ENCODE measurements at regions not wholly inside any gene's neighbourhood (a gene's known extent, or its start where the extent isn't known, plus 50 kb on each side); places are given as distances from the start of the nearest gene placed in this dataset.

DNA sequence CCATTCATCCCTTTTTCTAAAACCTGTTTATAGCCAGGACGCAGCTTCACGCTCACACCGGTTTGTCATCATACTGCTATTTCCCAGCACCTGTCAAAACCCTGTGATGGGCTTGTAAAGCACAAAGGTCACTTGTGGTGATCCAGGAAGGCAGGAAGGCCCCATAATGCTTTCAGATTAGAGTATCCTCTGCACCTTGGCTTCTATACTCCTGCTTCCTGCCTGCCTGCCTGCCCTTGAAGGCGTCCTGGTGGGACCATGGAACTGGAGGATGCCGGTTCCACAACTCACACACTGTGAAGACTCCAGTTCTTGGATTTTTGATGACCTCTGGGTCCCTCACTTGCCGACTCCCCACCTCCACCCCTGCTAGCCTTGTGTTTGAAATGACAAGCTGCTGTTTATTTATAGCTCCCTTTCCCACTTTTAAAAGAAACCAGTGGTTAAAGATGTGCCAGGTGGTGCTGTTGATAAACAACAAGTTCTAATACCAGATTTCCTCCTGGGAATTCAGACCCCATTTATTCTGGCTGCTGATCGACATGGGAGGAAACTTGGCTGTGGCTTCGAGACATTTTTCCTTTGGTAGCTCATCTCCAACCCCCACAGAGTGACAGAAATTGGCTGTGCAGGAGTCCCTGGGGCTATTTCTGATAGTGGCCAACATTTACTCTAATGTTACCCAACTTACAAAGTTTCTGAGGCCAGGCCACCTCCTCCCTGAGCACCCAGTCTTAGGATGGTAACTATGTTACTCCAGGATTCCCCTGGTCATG lies 211.5 kb downstream of the KDR start:
- no TSS peak for BruUV-seq (replicated peaks)
- in situ Hi-C loops (cut with HindIII; ENCODE audit: low pct_unique_long_range_greater_than_20kb, low sequenced_read_pairs) = no loop called here
- Histone ChIP-seq H3K27ac (ENCODE audit: low read length) (no peak overlapping the region), H3K4me3 (ENCODE audit: low read depth in 2 of 2, low read length in 2 of 2) (no peak overlapping the region), H3K9me3 (ENCODE audit: control insufficient read depth, insufficient read depth, low read depth, low read length) (no peaks in the 10 kb centered on the region), H3K36me3 (ENCODE audit: control insufficient read depth, insufficient read depth, low read length) (no peaks in the 10 kb centered on the region), H3K4me1 (ENCODE audit: control insufficient read depth, insufficient read depth, low read length) (no peaks in the 10 kb centered on the region), H3K27me3 (ENCODE audit: control insufficient read depth, insufficient read depth, low read length) (no peaks in the 10 kb centered on the region)
- no peak for ATAC-seq
- TF ChIP-seq TCF7L2 (IDR thresholded peaks at IDR 0.05; ENCODE audit: low read depth, low read length) (no peak), POLR2AphosphoS5 (IDR thresholded peaks at IDR 0.05; ENCODE audit: low read depth, low read length) (no peak), SIN3A (IDR thresholded peaks at IDR 0.05; ENCODE audit: borderline replicate concordance, insufficient read depth, low read depth, low read length) (no peak)
- TF ChIP-seq, protein P1, sequence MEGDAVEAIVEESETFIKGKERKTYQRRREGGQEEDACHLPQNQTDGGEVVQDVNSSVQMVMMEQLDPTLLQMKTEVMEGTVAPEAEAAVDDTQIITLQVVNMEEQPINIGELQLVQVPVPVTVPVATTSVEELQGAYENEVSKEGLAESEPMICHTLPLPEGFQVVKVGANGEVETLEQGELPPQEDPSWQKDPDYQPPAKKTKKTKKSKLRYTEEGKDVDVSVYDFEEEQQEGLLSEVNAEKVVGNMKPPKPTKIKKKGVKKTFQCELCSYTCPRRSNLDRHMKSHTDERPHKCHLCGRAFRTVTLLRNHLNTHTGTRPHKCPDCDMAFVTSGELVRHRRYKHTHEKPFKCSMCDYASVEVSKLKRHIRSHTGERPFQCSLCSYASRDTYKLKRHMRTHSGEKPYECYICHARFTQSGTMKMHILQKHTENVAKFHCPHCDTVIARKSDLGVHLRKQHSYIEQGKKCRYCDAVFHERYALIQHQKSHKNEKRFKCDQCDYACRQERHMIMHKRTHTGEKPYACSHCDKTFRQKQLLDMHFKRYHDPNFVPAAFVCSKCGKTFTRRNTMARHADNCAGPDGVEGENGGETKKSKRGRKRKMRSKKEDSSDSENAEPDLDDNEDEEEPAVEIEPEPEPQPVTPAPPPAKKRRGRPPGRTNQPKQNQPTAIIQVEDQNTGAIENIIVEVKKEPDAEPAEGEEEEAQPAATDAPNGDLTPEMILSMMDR (IDR thresholded peaks at IDR 0.05) = no peak
- TF ChIP-seq, protein P2, sequence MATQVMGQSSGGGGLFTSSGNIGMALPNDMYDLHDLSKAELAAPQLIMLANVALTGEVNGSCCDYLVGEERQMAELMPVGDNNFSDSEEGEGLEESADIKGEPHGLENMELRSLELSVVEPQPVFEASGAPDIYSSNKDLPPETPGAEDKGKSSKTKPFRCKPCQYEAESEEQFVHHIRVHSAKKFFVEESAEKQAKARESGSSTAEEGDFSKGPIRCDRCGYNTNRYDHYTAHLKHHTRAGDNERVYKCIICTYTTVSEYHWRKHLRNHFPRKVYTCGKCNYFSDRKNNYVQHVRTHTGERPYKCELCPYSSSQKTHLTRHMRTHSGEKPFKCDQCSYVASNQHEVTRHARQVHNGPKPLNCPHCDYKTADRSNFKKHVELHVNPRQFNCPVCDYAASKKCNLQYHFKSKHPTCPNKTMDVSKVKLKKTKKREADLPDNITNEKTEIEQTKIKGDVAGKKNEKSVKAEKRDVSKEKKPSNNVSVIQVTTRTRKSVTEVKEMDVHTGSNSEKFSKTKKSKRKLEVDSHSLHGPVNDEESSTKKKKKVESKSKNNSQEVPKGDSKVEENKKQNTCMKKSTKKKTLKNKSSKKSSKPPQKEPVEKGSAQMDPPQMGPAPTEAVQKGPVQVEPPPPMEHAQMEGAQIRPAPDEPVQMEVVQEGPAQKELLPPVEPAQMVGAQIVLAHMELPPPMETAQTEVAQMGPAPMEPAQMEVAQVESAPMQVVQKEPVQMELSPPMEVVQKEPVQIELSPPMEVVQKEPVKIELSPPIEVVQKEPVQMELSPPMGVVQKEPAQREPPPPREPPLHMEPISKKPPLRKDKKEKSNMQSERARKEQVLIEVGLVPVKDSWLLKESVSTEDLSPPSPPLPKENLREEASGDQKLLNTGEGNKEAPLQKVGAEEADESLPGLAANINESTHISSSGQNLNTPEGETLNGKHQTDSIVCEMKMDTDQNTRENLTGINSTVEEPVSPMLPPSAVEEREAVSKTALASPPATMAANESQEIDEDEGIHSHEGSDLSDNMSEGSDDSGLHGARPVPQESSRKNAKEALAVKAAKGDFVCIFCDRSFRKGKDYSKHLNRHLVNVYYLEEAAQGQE (IDR thresholded peaks at IDR 0.05; ENCODE audit: insufficient read depth in 1 of 2, low read depth in 2 of 2, low read length in 1 of 2) = no peak
- no peak for DNase-seq (ENCODE audit: low read depth, low spot score)
- POLR2A ChIA-PET = no interaction called here
- intact Hi-C loops (cut with micrococcal nuclease; ENCODE audit: unreplicated experiment) = no loop called here
- CTCF ChIA-PET = no interaction called here

DNA sequence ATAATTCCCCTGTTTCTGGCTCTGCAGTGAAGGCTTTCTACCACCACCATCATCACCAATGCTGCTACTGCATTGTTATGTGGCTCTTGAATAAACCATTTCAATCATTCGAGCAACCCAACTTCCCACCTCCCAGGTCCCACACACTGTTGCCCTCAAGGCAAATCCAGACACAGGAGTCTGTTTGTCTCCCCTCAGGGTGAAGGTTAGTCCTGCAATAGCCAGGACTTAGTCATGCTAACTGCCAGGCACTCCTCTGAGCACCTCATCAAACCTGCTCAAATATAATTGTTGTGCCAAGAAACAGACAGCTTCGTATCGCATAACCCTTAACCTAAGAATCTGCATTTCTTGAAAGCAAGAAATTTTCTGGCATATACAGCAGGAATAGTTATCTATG lies 213.2 kb downstream of the KDR start:
- ChIA-PET POLR2A (no interaction called here), CTCF (no interaction called here)
- intact Hi-C loops (cut with micrococcal nuclease; ENCODE audit: unreplicated experiment) (no loop called here), in situ Hi-C loops (cut with HindIII; ENCODE audit: low pct_unique_long_range_greater_than_20kb, low sequenced_read_pairs) (no loop called here)
- BruUV-seq (replicated peaks) = no TSS peak
- ATAC-seq = no peak
- H3K9me3 ChIP-seq (ENCODE audit: control insufficient read depth, insufficient read depth, low read depth, low read length) = no peaks in the 10 kb centered on the region
- H3K4me1 ChIP-seq (ENCODE audit: control insufficient read depth, insufficient read depth, low read length) = no peaks in the 10 kb centered on the region
- TF ChIP-seq, protein P2 (IDR thresholded peaks at IDR 0.05; ENCODE audit: insufficient read depth in 1 of 2, low read depth in 2 of 2, low read length in 1 of 2) = no peak
- TF ChIP-seq TCF7L2 (IDR thresholded peaks at IDR 0.05; ENCODE audit: low read depth, low read length) (no peak), POLR2AphosphoS5 (IDR thresholded peaks at IDR 0.05; ENCODE audit: low read depth, low read length) (no peak), SIN3A (IDR thresholded peaks at IDR 0.05; ENCODE audit: borderline replicate concordance, insufficient read depth, low read depth, low read length) (no peak)
- TF ChIP-seq, protein P1 (IDR thresholded peaks at IDR 0.05) = no peak
- no peaks in the 10 kb centered on the region for H3K27me3 ChIP-seq (ENCODE audit: control insufficient read depth, insufficient read depth, low read length)
- no peak overlapping the region for H3K27ac ChIP-seq (ENCODE audit: low read length)
- no peak overlapping the region for H3K4me3 ChIP-seq (ENCODE audit: low read depth in 2 of 2, low read length in 2 of 2)
- H3K36me3 ChIP-seq (ENCODE audit: control insufficient read depth, insufficient read depth, low read length) = no peaks in the 10 kb centered on the region
- DNase-seq (ENCODE audit: low read depth, low spot score) = no peak

Data from Panc1 (cell line).